ENCODE measurements at regions not wholly inside any gene's neighbourhood (a gene's known extent, or its start where the extent isn't known, plus 50 kb on each side); places are given as distances from the start of the nearest gene placed in this dataset.

- Histone ChIP-seq H3K27ac (no peak overlapping the region), H3K4me3 (no peak overlapping the region), H3K36me3 (no peaks in the 10 kb centered on the region), H4K20me1 (no peaks in the 10 kb centered on the region), H3K27me3 (no peaks in the 10 kb centered on the region), H3K9me3 (peaks cover 13% of the 10 kb centered on the region), H3K4me2 (no peak overlapping the region), H3K9ac (no peak overlapping the region), H3K4me1 (no peaks in the 10 kb centered on the region)
- TF ChIP-seq Cebpa-rat (IDR thresholded peaks at IDR 0.05), result no peak
Measured at GRCh38 chr13:76454991-76455390, 431.2 kb downstream of the KCTD12 start.

- H3K4me3 ChIP-seq, result no peak overlapping the region
- TF ChIP-seq Cebpa-rat (IDR thresholded peaks at IDR 0.05), result no peak
- H3K4me1 ChIP-seq, result no peaks in the 10 kb centered on the region
Measured at GRCh38 chr13:76449716-76450115, 436.5 kb downstream of the KCTD12 start.

GRCh38 chr13:76446191-76446590 is 440.0 kb downstream of the KCTD12 start:
- Histone ChIP-seq H3K36me3 (no peaks in the 10 kb centered on the region), H3K27ac (no peak overlapping the region), H3K9ac (no peak overlapping the region), H3K9me3 (peaks cover 4% of the 10 kb centered on the region; the same call in 1 of the 2 replicates), H3K4me3 (no peak overlapping the region), H4K20me1 (no peaks in the 10 kb centered on the region), H3K4me2 (no peak overlapping the region), H3K27me3 (no peaks in the 10 kb centered on the region), H3K4me1 (no peaks in the 10 kb centered on the region)
- no peak for TF ChIP-seq Cebpa-rat (IDR thresholded peaks at IDR 0.05)

More at GRCh38 chr13:76449716-76450115, 436.5 kb downstream of the KCTD12 start:
- no peaks in the 10 kb centered on the region for H3K36me3 ChIP-seq
- H3K27ac ChIP-seq, result no peak overlapping the region
- H3K9me3 ChIP-seq, result peaks cover 13% of the 10 kb centered on the region
- no peaks in the 10 kb centered on the region for H4K20me1 ChIP-seq
- no peak overlapping the region for H3K9ac ChIP-seq
- H3K4me2 ChIP-seq, result no peak overlapping the region
- H3K27me3 ChIP-seq, result no peaks in the 10 kb centered on the region

- H4K20me1 ChIP-seq, result no peaks in the 10 kb centered on the region
- H3K9ac ChIP-seq, result no peak overlapping the region
- peaks cover 4% of the 10 kb centered on the region; the same call in 1 of the 2 replicates for H3K9me3 ChIP-seq
- H3K4me1 ChIP-seq, result no peaks in the 10 kb centered on the region
- no peaks in the 10 kb centered on the region for H3K27me3 ChIP-seq
- H3K4me3 ChIP-seq, result no peak overlapping the region
- H3K4me2 ChIP-seq, result no peak overlapping the region
- no peak for TF ChIP-seq Cebpa-rat (IDR thresholded peaks at IDR 0.05)
- no peak overlapping the region for H3K27ac ChIP-seq
- H3K36me3 ChIP-seq, result no peaks in the 10 kb centered on the region
Measured at GRCh38 chr13:76440568-76440967, 445.6 kb downstream of the KCTD12 start.

- H3K9ac ChIP-seq, result no peak overlapping the region
- H3K4me2 ChIP-seq, result no peak overlapping the region
- no peak for TF ChIP-seq Cebpa-rat (IDR thresholded peaks at IDR 0.05)
- H3K27me3 ChIP-seq, result no peaks in the 10 kb centered on the region
- H3K4me1 ChIP-seq, result no peaks in the 10 kb centered on the region
- no peak overlapping the region for H3K4me3 ChIP-seq
- H4K20me1 ChIP-seq, result no peaks in the 10 kb centered on the region
- H3K9me3 ChIP-seq, result peaks cover 4% of the 10 kb centered on the region; the same call in 1 of the 2 replicates
- H3K27ac ChIP-seq, result no peak overlapping the region
- no peaks in the 10 kb centered on the region for H3K36me3 ChIP-seq
Measured at GRCh38 chr13:76439546-76439945, 446.7 kb downstream of the KCTD12 start.

GRCh38 chr13:76438050-76438449 is 448.2 kb downstream of the KCTD12 start:
- no peak overlapping the region for H3K4me3 ChIP-seq
- H3K4me1 ChIP-seq, result no peaks in the 10 kb centered on the region
- H3K27ac ChIP-seq, result no peak overlapping the region
- H3K36me3 ChIP-seq, result no peaks in the 10 kb centered on the region
- no peak overlapping the region for H3K9ac ChIP-seq
- H3K27me3 ChIP-seq, result no peaks in the 10 kb centered on the region
- H4K20me1 ChIP-seq, result no peaks in the 10 kb centered on the region
- H3K4me2 ChIP-seq, result no peak overlapping the region
- H3K9me3 ChIP-seq, result no peaks in the 10 kb centered on the region; the same call in 1 of the 2 replicates
- TF ChIP-seq Cebpa-rat (IDR thresholded peaks at IDR 0.05), result no peak

- H4K20me1 ChIP-seq, result no peaks in the 10 kb centered on the region
- no peak for TF ChIP-seq Cebpa-rat (IDR thresholded peaks at IDR 0.05)
- no peak overlapping the region for H3K27ac ChIP-seq
- H3K36me3 ChIP-seq, result no peaks in the 10 kb centered on the region
- no peak overlapping the region for H3K4me3 ChIP-seq
- no peaks in the 10 kb centered on the region for H3K9me3 ChIP-seq
- no peak overlapping the region for H3K9ac ChIP-seq
- H3K4me1 ChIP-seq, result no peaks in the 10 kb centered on the region
- no peaks in the 10 kb centered on the region for H3K27me3 ChIP-seq
- H3K4me2 ChIP-seq, result no peak overlapping the region
Measured at GRCh38 chr13:76425935-76426334, 460.3 kb downstream of the KCTD12 start.

GRCh38 chr13:76421011-76421410 is 465.2 kb downstream of the KCTD12 start:
- H3K9ac ChIP-seq, result no peak overlapping the region
- H3K27me3 ChIP-seq, result no peaks in the 10 kb centered on the region
- H3K36me3 ChIP-seq, result no peaks in the 10 kb centered on the region
- H3K4me3 ChIP-seq, result no peak overlapping the region
- no peak for TF ChIP-seq Cebpa-rat (IDR thresholded peaks at IDR 0.05)
- H3K9me3 ChIP-seq, result no peaks in the 10 kb centered on the region
- no peaks in the 10 kb centered on the region for H3K4me1 ChIP-seq
- H3K27ac ChIP-seq, result no peak overlapping the region
- H3K4me2 ChIP-seq, result no peak overlapping the region
- H4K20me1 ChIP-seq, result no peaks in the 10 kb centered on the region

- H3K27ac ChIP-seq, result no peak overlapping the region
- H3K9ac ChIP-seq, result no peak overlapping the region
- TF ChIP-seq Cebpa-rat (IDR thresholded peaks at IDR 0.05), result no peak
- no peaks in the 10 kb centered on the region for H3K27me3 ChIP-seq
- no peaks in the 10 kb centered on the region for H4K20me1 ChIP-seq
- no peak overlapping the region for H3K4me2 ChIP-seq
- H3K9me3 ChIP-seq, result no peaks in the 10 kb centered on the region
- no peaks in the 10 kb centered on the region for H3K4me1 ChIP-seq
- no peak overlapping the region for H3K4me3 ChIP-seq
- no peaks in the 10 kb centered on the region for H3K36me3 ChIP-seq
Measured at GRCh38 chr13:76418404-76418803, 467.8 kb downstream of the KCTD12 start.

- Histone ChIP-seq H3K4me2 (no peak overlapping the region), H3K36me3 (no peaks in the 10 kb centered on the region), H4K20me1 (no peaks in the 10 kb centered on the region), H3K4me3 (no peak overlapping the region), H3K4me1 (no peaks in the 10 kb centered on the region), H3K9me3 (no peaks in the 10 kb centered on the region), H3K9ac (no peak overlapping the region), H3K27ac (no peak overlapping the region), H3K27me3 (no peaks in the 10 kb centered on the region)
- no peak for TF ChIP-seq Cebpa-rat (IDR thresholded peaks at IDR 0.05)
Measured at GRCh38 chr13:76414320-76414719, 471.9 kb downstream of the KCTD12 start.

- no peak overlapping the region for H3K4me2 ChIP-seq
- H3K9ac ChIP-seq, result no peak overlapping the region
- no peak for TF ChIP-seq Cebpa-rat (IDR thresholded peaks at IDR 0.05)
- H3K27ac ChIP-seq, result no peak overlapping the region
- no peak overlapping the region for H3K4me3 ChIP-seq
- H3K9me3 ChIP-seq, result no peaks in the 10 kb centered on the region
- no peaks in the 10 kb centered on the region for H3K4me1 ChIP-seq
- H3K27me3 ChIP-seq, result no peaks in the 10 kb centered on the region
- no peaks in the 10 kb centered on the region for H3K36me3 ChIP-seq
- no peaks in the 10 kb centered on the region for H4K20me1 ChIP-seq
Measured at GRCh38 chr13:76406243-76406642, 480.0 kb downstream of the KCTD12 start.

Data from BLaER1 (cell line).